Glutamatergic neuron (in vitro differentiated cells): ENCODE measurements at regions not wholly inside any gene's neighbourhood (a gene's known extent, or its start where the extent isn't known, plus 50 kb on each side); places are given as distances from the start of the nearest gene placed in this dataset.
"Not testable (repeated sequence)": the region's sequence is repeated elsewhere in the genome, so short reads cannot be mapped to it uniquely, and the experiment has no call there.

Experiments used
- DNase-seq: peaks from one replicate; pipeline ENCODE4 v3.0.0; 2022
- H3K27ac Mint-ChIP-seq: one replicate; pipeline ENCODE4 v1.8.0; 2020; ENCODE audit warnings: mild to moderate bottlenecking, mixed read lengths, inconsistent platforms; ENCODE audit not compliant: unreplicated experiment
- H3K27me3 Mint-ChIP-seq: one replicate; pipeline ENCODE4 v1.8.0; 2020; ENCODE audit warnings: mild to moderate bottlenecking, moderate library complexity, mixed read lengths, inconsistent platforms; ENCODE audit not compliant: unreplicated experiment
- H3K36me3 Mint-ChIP-seq: one replicate; pipeline ENCODE4 v1.8.0; 2020; ENCODE audit warnings: mild to moderate bottlenecking, mixed read lengths, inconsistent platforms; ENCODE audit not compliant: unreplicated experiment
- H3K4me1 Mint-ChIP-seq: one replicate; pipeline ENCODE4 v1.8.0; 2020; ENCODE audit warnings: mild to moderate bottlenecking, low read depth, mixed read lengths, inconsistent platforms; ENCODE audit not compliant: unreplicated experiment
- H3K4me3 Mint-ChIP-seq: one replicate; pipeline ENCODE4 v1.8.0; 2020; ENCODE audit warnings: mild to moderate bottlenecking, mixed read lengths, inconsistent platforms; ENCODE audit not compliant: unreplicated experiment
- H3K9me3 Mint-ChIP-seq: one replicate; pipeline ENCODE4 v1.8.0; 2020; ENCODE audit warnings: mild to moderate bottlenecking, moderate library complexity, mixed read lengths, inconsistent platforms; ENCODE audit not compliant: unreplicated experiment
- CTCF ChIP-seq: fragments of 200-600 bp; sonication (generic); IDR thresholded peaks from one replicate; pipeline ENCODE4 v1.5.0; 2021; ENCODE audit not compliant: partially characterized antibody, unreplicated experiment

GRCh38 chr21:29431178-29431577 is 132.5 kb downstream of the BACH1 start:
- DNase-seq: no peak
- Mint-ChIP-seq H3K27me3 (no peaks in the 10 kb centered on the region), H3K4me3 (no peak overlapping the region), H3K36me3 (no peaks in the 10 kb centered on the region), H3K9me3 (no peaks in the 10 kb centered on the region), H3K4me1 (peaks cover 6% of the 10 kb centered on the region), H3K27ac (no peak overlapping the region)
- TF ChIP-seq CTCF: no peak

GRCh38 chr21:29431680-29432079 is 133.0 kb downstream of the BACH1 start:
- DNase-seq: no peak
- no peaks in the 10 kb centered on the region for H3K36me3 Mint-ChIP-seq
- no peaks in the 10 kb centered on the region for H3K9me3 Mint-ChIP-seq
- peaks cover 1% of the 10 kb centered on the region for H3K27me3 Mint-ChIP-seq
- no peak for TF ChIP-seq CTCF
- H3K27ac Mint-ChIP-seq: no peak overlapping the region
- no peak overlapping the region for H3K4me3 Mint-ChIP-seq
- peaks cover under 1% of the 10 kb centered on the region for H3K4me1 Mint-ChIP-seq

- Mint-ChIP-seq H3K4me3 (no peak overlapping the region), H3K36me3 (no peaks in the 10 kb centered on the region), H3K4me1 (no peaks in the 10 kb centered on the region), H3K9me3 (no peaks in the 10 kb centered on the region), H3K27me3 (peaks cover 1% of the 10 kb centered on the region), H3K27ac (no peak overlapping the region)
- no peak for TF ChIP-seq CTCF
- no peak for DNase-seq
These were observed 134.8 kb downstream of the BACH1 start for GRCh38 chr21:29433366-29434059.

- no peaks in the 10 kb centered on the region for H3K9me3 Mint-ChIP-seq
- no peaks in the 10 kb centered on the region for H3K4me1 Mint-ChIP-seq
- H3K36me3 Mint-ChIP-seq: no peaks in the 10 kb centered on the region
- H3K27me3 Mint-ChIP-seq: peaks cover 1% of the 10 kb centered on the region
- TF ChIP-seq CTCF: no peak
- H3K27ac Mint-ChIP-seq: no peak overlapping the region
- no peak overlapping the region for H3K4me3 Mint-ChIP-seq
- DNase-seq: no peak
These were observed 135.4 kb downstream of the BACH1 start for GRCh38 chr21:29434081-29434480.

- not testable (repeated sequence) for H3K27ac Mint-ChIP-seq, H3K4me1 Mint-ChIP-seq, H3K27me3 Mint-ChIP-seq, H3K9me3 Mint-ChIP-seq, DNase-seq, H3K4me3 Mint-ChIP-seq, H3K36me3 Mint-ChIP-seq
These were observed 136.3 kb downstream of the BACH1 start for GRCh38 chr21:29434982-29435381.
